K562 (cell line): ENCODE measurements at regions not wholly inside any gene's neighbourhood (a gene's known extent, or its start where the extent isn't known, plus 50 kb on each side); places are given as distances from the start of the nearest gene placed in this dataset.

ENCODE experiments used
- ATAC-seq: fragments of 200-7000 bp; cut with Tn5 transposase; 3 replicates; pipeline ENCODE4 v1.9.1; 2020; ENCODE audit warnings: moderate library complexity
- BruUV-seq: library from RNA; stranded (reverse); fragments of 400-500 nt; replicated peaks from 2 replicates; lab custom pipeline; 2021; lab: Mats Ljungman, UMichigan
- CTCF ChIA-PET: fragments of 300-600 bp; formaldehyde crosslinking; extraction: SDS; loops from one replicate; lab custom pipeline; 2021; ENCODE audit warnings: low intra/inter-chr PET ratio; lab: Yijun Ruan, JAX
- POLR2A ChIA-PET: fragments of 300-600, 350-650 bp; sonication (Branson Sonifier 250); formaldehyde crosslinking; extraction: SDS; loops from one replicate; lab custom pipeline; 2021; ENCODE audit warnings: antibody characterized with exemption, inconsistent platforms; lab: Yijun Ruan, JAX
- DNase-seq, 4 experiments: peaks; one replicate each; pipeline versions ENCODE4 v3.0.0 to v3.0.0-alpha.2; 2011 to 2018; ENCODE audit warnings: low spot score in 3 of 4, mixed read lengths in 3 of 4; ENCODE audit errors: extremely low read depth in 1 of 4
- FAIRE-seq: peaks from 2 replicates; lab custom pipeline; 2011; peaks lifted over from hg19 to GRCh38; lab: Jason Lieb, UNC
- H2AFZ ChIP-seq: 2 replicates; pipeline ENCODE4 v1.6.0; 2011; ENCODE audit warnings: low read depth, low read length, control low read depth, inconsistent platforms
- H3K27ac ChIP-seq: fragments of 200-600 bp; 3 replicates; pipeline ENCODE4 v1.8.0; 2011; ENCODE audit warnings: low read depth, mild to moderate bottlenecking, control low read depth, inconsistent platforms, low read length, moderate library complexity, mixed read lengths; ENCODE audit errors: extremely low read depth
- H3K27me3 ChIP-seq, 2 experiments: fragments of 300-600 bp in 1 of 2; 2 replicates in 1 of 2; 3 replicates in 1 of 2; pipeline versions ENCODE4 v1.6.0 to v1.8.0; 2011; ENCODE audit warnings: inconsistent platforms in 2 of 2, low read length in 2 of 2, mild to moderate bottlenecking in 1 of 2, mixed read lengths in 1 of 2, moderate library complexity in 1 of 2; ENCODE audit not compliant: control insufficient read depth in 2 of 2, insufficient read depth in 2 of 2
- H3K36me3 ChIP-seq: fragments of 300-600 bp; 3 replicates; pipeline ENCODE4 v1.8.0; 2011; ENCODE audit warnings: mild to moderate bottlenecking, low read length, inconsistent platforms; ENCODE audit not compliant: control insufficient read depth, insufficient read depth
- H3K4me1 ChIP-seq, 2 experiments: fragments of 200-600 bp in 1 of 2; replicated peaks in 1 of 2; 2 replicates in 1 of 2; 3 replicates in 1 of 2; pipeline versions ENCODE4 v1.5.1 to v1.8.0; 2011; ENCODE audit warnings: inconsistent platforms in 2 of 2, low read length in 2 of 2, mild to moderate bottlenecking in 1 of 2, mixed read lengths in 1 of 2, moderate library complexity in 1 of 2; ENCODE audit not compliant: control insufficient read depth in 2 of 2, insufficient read depth in 2 of 2
- H3K4me2 ChIP-seq: 2 replicates; pipeline ENCODE4 v1.6.1; 2011; ENCODE audit warnings: low read length, control low read depth, inconsistent platforms, mixed read lengths; ENCODE audit not compliant: insufficient read depth
- H3K4me3 ChIP-seq: fragments of 200-600 bp; sonication (generic), shearing (Covaris generic); 2 replicates; pipeline ENCODE4 v1.5.1; 2016; ENCODE audit warnings: control low read depth, inconsistent platforms
- H3K79me2 ChIP-seq: fragments of 200-600 bp; 3 replicates; pipeline ENCODE4 v1.8.0; 2011; ENCODE audit warnings: low read length, inconsistent platforms; ENCODE audit not compliant: control insufficient read depth, insufficient read depth
- H3K9ac ChIP-seq, 2 experiments: 2 replicates each; pipeline versions ENCODE4 v1.6.0 to v1.6.1; 2011; ENCODE audit warnings: low read depth in 2 of 2, low read length in 2 of 2, control low read depth in 1 of 2, inconsistent platforms in 1 of 2, mild to moderate bottlenecking in 1 of 2, mixed read lengths in 1 of 2; ENCODE audit not compliant: insufficient read depth in 1 of 2
- H3K9me1 ChIP-seq: one replicate; pipeline ENCODE4 v1.6.0; 2011; ENCODE audit warnings: inconsistent platforms, mild to moderate bottlenecking, low read length, moderate library complexity; ENCODE audit not compliant: control insufficient read depth, insufficient read depth
- H3K9me3 ChIP-seq: replicated peaks from 2 replicates; pipeline ENCODE4 v1.5.1; 2011; ENCODE audit warnings: low read depth, low read length, inconsistent platforms; ENCODE audit not compliant: control insufficient read depth, insufficient read depth
- H4K20me1 ChIP-seq: replicated peaks from 2 replicates; pipeline ENCODE4 v1.6.1; 2011; ENCODE audit warnings: low read length, inconsistent platforms, mixed read lengths; ENCODE audit not compliant: control insufficient read depth, insufficient read depth
- BRD4 ChIP-seq: fragments of 200-600 bp; sonication (generic); IDR thresholded peaks from 2 replicates; pipeline ENCODE4 v1.6.1; 2017; ENCODE audit warnings: inconsistent platforms
- HDAC8 ChIP-seq: fragments of 450-650 bp; IDR thresholded peaks from 2 replicates; pipeline ENCODE4 v1.6.1; 2016; ENCODE audit warnings: mild to moderate bottlenecking, missing genetic modification characterization, moderate library complexity, missing compliant biosample characterization
- TBP ChIP-seq: optimal IDR thresholded peaks from 2 replicates; pipeline ENCODE3; 2011; ENCODE audit warnings: low read depth, low read length, improper control_type of control experiment
- WGBS: fragments of 100-300 bp; shearing (Covaris generic); methylation state at CpG from one replicate; pipeline ENCODE4 v1.1.6; 2016; ENCODE audit warnings: low coverage, mixed read lengths; ENCODE audit not compliant: insufficient coverage; ENCODE audit errors: missing lambda C conversion rate; 5-methylcytosine and 5-hydroxymethylcytosine counted together
- in situ Hi-C: fragments of 300-500 bp; cut with MboI; formaldehyde crosslinking; loops from 4 replicates; pipeline ENCODE4 v1.15.0; 2018; ENCODE audit warnings: inconsistent platforms, mixed read lengths
- intact Hi-C: fragments of 100-400 bp; cut with micrococcal nuclease; formaldehyde crosslinking; loops from 2 replicates; pipeline ENCODE4 v1.14.2; 2022
- TF ChIP-seq, protein P1 (sequence below), 2 experiments: fragments of 150-350 bp in 1 of 2; IDR thresholded peaks; 2 replicates each; pipeline ENCODE4 v1.6.1; 2012 to 2016; ENCODE audit warnings: low read depth in 2 of 2, low read length in 2 of 2, mild to moderate bottlenecking in 1 of 2, moderate library complexity in 1 of 2
- TF ChIP-seq, protein P2 (sequence below): fragments of 450-650 bp; IDR thresholded peaks from 2 replicates; pipeline ENCODE4 v1.6.1; 2016; ENCODE audit warnings: mild to moderate bottlenecking
- TF ChIP-seq, protein P3 (sequence below), 2 experiments: fragments of 450-650 bp; IDR thresholded peaks; 2 replicates each; pipeline ENCODE4 v1.6.1; 2016; ENCODE audit warnings: mild to moderate bottlenecking in 2 of 2, borderline replicate concordance in 1 of 2, low read depth in 1 of 2, moderate library complexity in 1 of 2

DNA sequence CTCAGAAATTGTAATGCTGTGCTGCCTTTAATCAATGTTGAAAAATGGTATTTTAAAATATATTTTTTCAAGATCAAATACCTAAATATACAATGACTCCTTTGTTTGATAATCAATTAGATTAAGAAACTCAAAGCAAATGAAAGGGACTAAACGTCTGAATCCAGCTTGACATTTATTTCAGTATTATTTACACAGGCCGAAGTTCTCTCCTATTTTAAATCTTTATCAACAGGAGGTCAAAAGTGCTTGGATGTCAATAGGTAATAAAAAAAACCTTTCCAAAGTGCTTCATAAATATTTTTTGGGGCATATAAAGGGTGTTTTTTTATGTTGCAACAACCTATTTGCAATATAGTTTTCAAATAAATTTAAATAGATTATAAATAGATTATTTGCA, 1201.7 kb upstream of the SLC39A10 start:
- Histone ChIP-seq H3K4me1 (no peaks in the 10 kb centered on the region), H2AFZ (no peak overlapping the region), H4K20me1 (no peaks in the 10 kb centered on the region), H3K79me2 (no peaks in the 10 kb centered on the region), H3K9ac (no peak overlapping the region), H3K9me1 (no peaks in the 10 kb centered on the region), H3K27me3 (no peaks in the 10 kb centered on the region), H3K4me3 (no peak overlapping the region), H3K4me2 (no peak overlapping the region), H3K9me3 (no peaks in the 10 kb centered on the region), H3K36me3 (no peaks in the 10 kb centered on the region), H3K27ac (no peak overlapping the region)
- no peak for FAIRE-seq
- ChIA-PET POLR2A (no interaction called here), CTCF (no interaction called here)
- BruUV-seq = no TSS peak
- WGBS = 0% methylated on average over 2 of the region's 2 CpGs
- in situ Hi-C loops = no loop called here
- intact Hi-C loops = no loop called here
- no peak for ATAC-seq
- no peak for DNase-seq
- TF ChIP-seq TBP (no peak), BRD4 (no peak), HDAC8 (tag) (no peak)
- TF ChIP-seq, protein P1, sequence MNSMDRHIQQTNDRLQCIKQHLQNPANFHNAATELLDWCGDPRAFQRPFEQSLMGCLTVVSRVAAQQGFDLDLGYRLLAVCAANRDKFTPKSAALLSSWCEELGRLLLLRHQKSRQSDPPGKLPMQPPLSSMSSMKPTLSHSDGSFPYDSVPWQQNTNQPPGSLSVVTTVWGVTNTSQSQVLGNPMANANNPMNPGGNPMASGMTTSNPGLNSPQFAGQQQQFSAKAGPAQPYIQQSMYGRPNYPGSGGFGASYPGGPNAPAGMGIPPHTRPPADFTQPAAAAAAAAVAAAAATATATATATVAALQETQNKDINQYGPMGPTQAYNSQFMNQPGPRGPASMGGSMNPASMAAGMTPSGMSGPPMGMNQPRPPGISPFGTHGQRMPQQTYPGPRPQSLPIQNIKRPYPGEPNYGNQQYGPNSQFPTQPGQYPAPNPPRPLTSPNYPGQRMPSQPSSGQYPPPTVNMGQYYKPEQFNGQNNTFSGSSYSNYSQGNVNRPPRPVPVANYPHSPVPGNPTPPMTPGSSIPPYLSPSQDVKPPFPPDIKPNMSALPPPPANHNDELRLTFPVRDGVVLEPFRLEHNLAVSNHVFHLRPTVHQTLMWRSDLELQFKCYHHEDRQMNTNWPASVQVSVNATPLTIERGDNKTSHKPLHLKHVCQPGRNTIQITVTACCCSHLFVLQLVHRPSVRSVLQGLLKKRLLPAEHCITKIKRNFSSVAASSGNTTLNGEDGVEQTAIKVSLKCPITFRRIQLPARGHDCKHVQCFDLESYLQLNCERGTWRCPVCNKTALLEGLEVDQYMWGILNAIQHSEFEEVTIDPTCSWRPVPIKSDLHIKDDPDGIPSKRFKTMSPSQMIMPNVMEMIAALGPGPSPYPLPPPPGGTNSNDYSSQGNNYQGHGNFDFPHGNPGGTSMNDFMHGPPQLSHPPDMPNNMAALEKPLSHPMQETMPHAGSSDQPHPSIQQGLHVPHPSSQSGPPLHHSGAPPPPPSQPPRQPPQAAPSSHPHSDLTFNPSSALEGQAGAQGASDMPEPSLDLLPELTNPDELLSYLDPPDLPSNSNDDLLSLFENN (IDR thresholded peaks at IDR 0.05; ENCODE audit: low read depth in 2 of 2, low read length in 2 of 2) = no peak
- TF ChIP-seq, protein P2, sequence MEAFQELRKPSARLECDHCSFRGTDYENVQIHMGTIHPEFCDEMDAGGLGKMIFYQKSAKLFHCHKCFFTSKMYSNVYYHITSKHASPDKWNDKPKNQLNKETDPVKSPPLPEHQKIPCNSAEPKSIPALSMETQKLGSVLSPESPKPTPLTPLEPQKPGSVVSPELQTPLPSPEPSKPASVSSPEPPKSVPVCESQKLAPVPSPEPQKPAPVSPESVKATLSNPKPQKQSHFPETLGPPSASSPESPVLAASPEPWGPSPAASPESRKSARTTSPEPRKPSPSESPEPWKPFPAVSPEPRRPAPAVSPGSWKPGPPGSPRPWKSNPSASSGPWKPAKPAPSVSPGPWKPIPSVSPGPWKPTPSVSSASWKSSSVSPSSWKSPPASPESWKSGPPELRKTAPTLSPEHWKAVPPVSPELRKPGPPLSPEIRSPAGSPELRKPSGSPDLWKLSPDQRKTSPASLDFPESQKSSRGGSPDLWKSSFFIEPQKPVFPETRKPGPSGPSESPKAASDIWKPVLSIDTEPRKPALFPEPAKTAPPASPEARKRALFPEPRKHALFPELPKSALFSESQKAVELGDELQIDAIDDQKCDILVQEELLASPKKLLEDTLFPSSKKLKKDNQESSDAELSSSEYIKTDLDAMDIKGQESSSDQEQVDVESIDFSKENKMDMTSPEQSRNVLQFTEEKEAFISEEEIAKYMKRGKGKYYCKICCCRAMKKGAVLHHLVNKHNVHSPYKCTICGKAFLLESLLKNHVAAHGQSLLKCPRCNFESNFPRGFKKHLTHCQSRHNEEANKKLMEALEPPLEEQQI = no peak
- TF ChIP-seq, protein P3, sequence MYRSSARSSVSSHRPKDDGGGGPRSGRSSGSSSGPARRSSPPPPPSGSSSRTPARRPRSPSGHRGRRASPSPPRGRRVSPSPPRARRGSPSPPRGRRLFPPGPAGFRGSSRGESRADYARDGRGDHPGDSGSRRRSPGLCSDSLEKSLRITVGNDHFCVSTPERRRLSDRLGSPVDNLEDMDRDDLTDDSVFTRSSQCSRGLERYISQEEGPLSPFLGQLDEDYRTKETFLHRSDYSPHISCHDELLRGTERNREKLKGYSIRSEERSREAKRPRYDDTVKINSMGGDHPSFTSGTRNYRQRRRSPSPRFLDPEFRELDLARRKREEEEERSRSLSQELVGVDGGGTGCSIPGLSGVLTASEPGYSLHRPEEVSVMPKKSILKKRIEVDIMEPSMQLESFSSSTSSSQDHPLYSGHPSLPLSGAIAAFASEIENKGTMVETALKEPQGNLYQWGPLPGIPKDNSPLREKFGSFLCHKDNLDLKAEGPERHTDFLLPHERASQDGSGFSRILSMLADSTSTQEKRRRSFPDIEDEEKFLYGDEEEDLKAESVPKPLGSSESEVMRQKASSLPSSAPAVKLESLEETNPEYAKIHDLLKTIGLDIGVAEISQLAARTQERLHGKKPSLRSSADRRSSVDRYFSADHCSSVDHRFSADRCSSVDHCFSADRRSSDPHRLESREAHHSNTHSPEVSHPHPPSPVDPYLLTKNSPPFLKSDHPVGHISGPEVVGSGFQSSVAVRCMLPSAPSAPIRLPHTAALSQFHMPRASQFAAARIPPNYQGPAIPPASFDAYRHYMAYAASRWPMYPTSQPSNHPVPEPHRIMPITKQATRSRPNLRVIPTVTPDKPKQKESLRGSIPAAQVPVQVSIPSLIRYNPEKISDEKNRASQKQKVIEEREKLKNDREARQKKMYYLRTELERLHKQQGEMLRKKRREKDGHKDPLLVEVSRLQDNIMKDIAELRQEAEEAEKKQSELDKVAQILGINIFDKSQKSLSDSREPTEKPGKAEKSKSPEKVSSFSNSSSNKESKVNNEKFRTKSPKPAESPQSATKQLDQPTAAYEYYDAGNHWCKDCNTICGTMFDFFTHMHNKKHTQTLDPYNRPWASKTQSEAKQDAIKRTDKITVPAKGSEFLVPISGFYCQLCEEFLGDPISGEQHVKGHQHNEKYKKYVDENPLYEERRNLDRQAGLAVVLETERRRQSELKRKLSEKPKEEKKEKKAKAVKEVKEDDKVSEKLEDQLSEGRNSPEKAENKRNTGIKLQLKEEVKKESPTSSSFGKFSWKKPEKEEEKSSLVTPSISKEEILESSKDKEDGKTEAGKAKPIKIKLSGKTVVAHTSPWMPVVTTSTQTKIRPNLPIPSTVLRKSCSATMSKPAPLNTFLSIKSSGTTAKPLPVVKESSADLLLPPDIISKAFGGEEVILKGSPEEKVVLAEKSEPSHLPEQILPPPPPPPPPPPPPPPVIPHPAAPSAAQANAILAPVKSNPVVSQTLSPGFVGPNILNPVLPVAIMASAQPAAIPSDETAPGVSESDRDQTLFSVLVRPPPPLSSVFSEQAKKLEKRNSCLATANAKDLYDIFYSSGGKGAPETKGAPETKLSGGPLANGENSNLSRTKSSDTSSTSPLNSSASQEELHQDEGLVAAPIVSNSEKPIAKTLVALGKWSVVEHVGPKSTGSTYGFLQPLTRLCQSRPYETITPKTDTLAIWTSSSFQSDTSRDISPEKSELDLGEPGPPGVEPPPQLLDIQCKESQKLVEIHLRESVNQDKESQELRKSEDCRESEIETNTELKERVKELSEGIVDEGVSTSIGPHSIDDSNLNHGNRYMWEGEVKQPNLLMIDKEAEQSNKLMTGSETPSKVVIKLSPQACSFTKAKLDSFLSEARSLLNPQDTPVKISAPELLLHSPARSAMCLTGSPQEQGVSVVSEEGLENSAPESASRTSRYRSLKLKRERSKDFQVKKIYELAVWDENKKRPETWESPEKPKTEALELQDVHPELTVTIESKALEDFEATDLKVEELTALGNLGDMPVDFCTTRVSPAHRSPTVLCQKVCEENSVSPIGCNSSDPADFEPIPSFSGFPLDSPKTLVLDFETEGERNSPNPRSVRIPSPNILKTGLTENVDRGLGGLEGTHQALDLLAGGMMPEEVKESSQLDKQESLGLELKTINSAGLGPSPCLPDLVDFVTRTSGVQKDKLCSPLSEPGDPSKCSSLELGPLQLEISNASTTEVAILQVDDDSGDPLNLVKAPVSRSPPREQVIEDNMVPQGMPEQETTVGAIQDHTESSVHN (IDR thresholded peaks at IDR 0.05; ENCODE audit: borderline replicate concordance in 1 of 2, low read depth in 1 of 2) = no peak
